H1 (cell line): ENCODE measurements at regions not wholly inside any gene's neighbourhood (a gene's known extent, or its start where the extent isn't known, plus 50 kb on each side); places are given as distances from the start of the nearest gene placed in this dataset.

Experiments
- CTCF ChIA-PET: fragments of 300-600 bp; sonication (Branson Sonifier 250); formaldehyde crosslinking; loops from one replicate; lab custom pipeline; 2021; ENCODE audit not compliant: partially characterized antibody; lab: Charles Lee
- POLR2A ChIA-PET: fragments of 300-600 bp; sonication (Branson Sonifier 250); formaldehyde crosslinking; loops from one replicate; lab custom pipeline; 2021; ENCODE audit warnings: inconsistent platforms; ENCODE audit not compliant: partially characterized antibody; lab: Charles Lee
- DNase-seq, 2 experiments: peaks; one replicate each; pipeline versions ENCODE4 v3.0.0 to v3.0.0-alpha.2; 2010 to 2022; ENCODE audit warnings: low spot score in 2 of 2, low read depth in 1 of 2, mixed read lengths in 1 of 2
- FAIRE-seq: peaks from 2 replicates; lab custom pipeline; 2011; peaks lifted over from hg19 to GRCh38; lab: Jason Lieb, UNC
- H2AFZ ChIP-seq: 2 replicates; pipeline ENCODE4 v1.8.1; 2012; ENCODE audit warnings: low read length, inconsistent platforms
- H2AK5ac ChIP-seq: 2 replicates; pipeline ENCODE4 v1.6.1; 2013; ENCODE audit warnings: low read depth, low read length
- H2BK120ac ChIP-seq: replicated peaks from 2 replicates; pipeline ENCODE3; 2013; ENCODE audit warnings: low read depth, low read length, inconsistent platforms
- H2BK12ac ChIP-seq: 2 replicates; pipeline ENCODE4 v1.6.1; 2013; ENCODE audit warnings: low read depth, low read length
- H2BK15ac ChIP-seq: 2 replicates; pipeline ENCODE4 v1.6.1; 2013; ENCODE audit warnings: low read length
- H2BK20ac ChIP-seq: 2 replicates; pipeline ENCODE4 v1.6.1; 2013; ENCODE audit warnings: low read length
- H2BK5ac ChIP-seq: 2 replicates; pipeline ENCODE4 v1.6.1; 2013; ENCODE audit warnings: low read depth, low read length
- H3K14ac ChIP-seq: 2 replicates; pipeline ENCODE4 v1.6.1; 2013; ENCODE audit warnings: inconsistent platforms; ENCODE audit not compliant: insufficient read length
- H3K18ac ChIP-seq: 2 replicates; pipeline ENCODE4 v1.6.1; 2013; ENCODE audit warnings: low read length; ENCODE audit errors: extremely low read depth
- H3K23ac ChIP-seq: 2 replicates; pipeline ENCODE4 v1.6.1; 2013; ENCODE audit warnings: inconsistent platforms; ENCODE audit not compliant: insufficient read length
- H3K23me2 ChIP-seq: 2 replicates; pipeline ENCODE4 v1.6.1; 2013; ENCODE audit warnings: low read depth, low read length
- H3K27ac ChIP-seq: 2 replicates; pipeline ENCODE4 v1.6.1; 2011; ENCODE audit warnings: low read depth, low read length, inconsistent platforms
- H3K27me3 ChIP-seq, 4 experiments: replicated peaks in 1 of 4; 1 replicate in 1 of 4; 2 replicates in 3 of 4; pipeline versions ENCODE4 v1.6.1 to v1.8.1; 2011 to 2013; ENCODE audit warnings: low read length in 3 of 4, mild to moderate bottlenecking in 3 of 4, inconsistent platforms in 2 of 4, mixed read lengths in 2 of 4, moderate library complexity in 1 of 4; ENCODE audit not compliant: control insufficient read depth in 3 of 4, insufficient read depth in 3 of 4; ENCODE audit errors: extremely low read depth in 1 of 4
- H3K36me3 ChIP-seq, 4 experiments: 2 replicates each; pipeline versions ENCODE4 v1.6.1 to v1.8.1; 2011 to 2013; ENCODE audit warnings: mild to moderate bottlenecking in 4 of 4, low read length in 3 of 4, moderate library complexity in 2 of 4, control low read depth in 1 of 4, inconsistent platforms in 1 of 4; ENCODE audit not compliant: insufficient read depth in 4 of 4, control insufficient read depth in 2 of 4
- H3K4ac ChIP-seq: replicated peaks from 2 replicates; pipeline ENCODE3; 2013; ENCODE audit warnings: low read length, low read depth, mixed read lengths, inconsistent platforms; ENCODE audit not compliant: insufficient read length
- H3K4me1 ChIP-seq, 4 experiments: replicated peaks in 1 of 4; 1 replicate in 1 of 4; 2 replicates in 3 of 4; pipeline versions ENCODE4 v1.6.1 to v1.8.1; 2011 to 2013; ENCODE audit warnings: low read length in 3 of 4, inconsistent platforms in 2 of 4, mixed read lengths in 1 of 4; ENCODE audit not compliant: insufficient read depth in 4 of 4, control insufficient read depth in 3 of 4
- H3K4me2 ChIP-seq, 2 experiments: 2 replicates each; pipeline versions ENCODE4 v1.6.1 to v1.8.1; 2011 to 2013; ENCODE audit warnings: low read depth in 2 of 2, low read length in 2 of 2, control low read depth in 1 of 2, inconsistent platforms in 1 of 2, mild to moderate bottlenecking in 1 of 2; ENCODE audit not compliant: insufficient read depth in 1 of 2
- H3K4me3 ChIP-seq, 4 experiments: fragments of 200-600, 300-600 bp in 1 of 4; sonication (generic), shearing (Covaris generic), sonication (Bioruptor Twin) in 1 of 4; 2 replicates each; pipeline versions ENCODE4 v1.5.1 to v1.8.1; 2011 to 2016; ENCODE audit warnings: low read length in 4 of 4, low read depth in 3 of 4, control low read depth in 2 of 4, inconsistent platforms in 2 of 4, mild to moderate bottlenecking in 2 of 4, mixed read lengths in 1 of 4, moderate library complexity in 1 of 4; ENCODE audit not compliant: insufficient read depth in 2 of 4; ENCODE audit errors: extremely low read depth in 1 of 4
- H3K56ac ChIP-seq: replicated peaks from 2 replicates; pipeline ENCODE3; 2013; ENCODE audit warnings: low read depth, mild to moderate bottlenecking, mixed read lengths, low read length, inconsistent platforms; ENCODE audit not compliant: insufficient read length
- H3K79me1 ChIP-seq: 2 replicates; pipeline ENCODE4 v1.6.1; 2013; ENCODE audit warnings: low read depth, low read length, control low read depth
- H3K79me2 ChIP-seq, 2 experiments: 2 replicates each; pipeline versions ENCODE4 v1.6.1 to v1.8.1; 2012 to 2013; ENCODE audit warnings: low read length in 2 of 2, mild to moderate bottlenecking in 2 of 2, inconsistent platforms in 1 of 2; ENCODE audit not compliant: insufficient read depth in 2 of 2, control insufficient read depth in 1 of 2
- H3K9ac ChIP-seq, 4 experiments: replicated peaks in 1 of 4; 1 replicate in 1 of 4; 2 replicates in 3 of 4; pipeline versions ENCODE4 v1.6.1 to v1.8.1; 2011 to 2013; ENCODE audit warnings: low read depth in 3 of 4, low read length in 3 of 4, control low read depth in 2 of 4, mild to moderate bottlenecking in 2 of 4, moderate library complexity in 2 of 4, inconsistent platforms in 1 of 4; ENCODE audit errors: extremely low read depth in 1 of 4
- H3K9me3 ChIP-seq, 2 experiments: 2 replicates each; pipeline versions ENCODE4 v1.6.1 to v1.8.1; 2012 to 2013; ENCODE audit warnings: mild to moderate bottlenecking in 2 of 2, moderate library complexity in 2 of 2, control low read depth in 1 of 2, inconsistent platforms in 1 of 2, low read depth in 1 of 2, low read length in 1 of 2, mixed read lengths in 1 of 2; ENCODE audit not compliant: insufficient read depth in 2 of 2
- H4K20me1 ChIP-seq, 2 experiments: replicated peaks in 1 of 2; 2 replicates each; pipeline versions ENCODE3 to v1.8.1; 2011 to 2013; ENCODE audit warnings: inconsistent platforms in 2 of 2, low read length in 2 of 2, mild to moderate bottlenecking in 1 of 2; ENCODE audit not compliant: insufficient read depth in 2 of 2, control insufficient read depth in 1 of 2
- H4K5ac ChIP-seq: 2 replicates; pipeline ENCODE4 v1.6.1; 2013; ENCODE audit warnings: low read length, low read depth, mixed read lengths, inconsistent platforms; ENCODE audit not compliant: insufficient read length
- H4K8ac ChIP-seq: 2 replicates; pipeline ENCODE4 v1.8.0; 2013; ENCODE audit warnings: mild to moderate bottlenecking, moderate library complexity, low read length, inconsistent platforms; ENCODE audit not compliant: insufficient read depth; ENCODE audit errors: extremely low read depth
- H4K91ac ChIP-seq: replicated peaks from 2 replicates; pipeline ENCODE3; 2013; ENCODE audit warnings: low read length, mixed read lengths, inconsistent platforms; ENCODE audit not compliant: insufficient read length
- FOSL1 ChIP-seq: IDR thresholded peaks from 2 replicates; pipeline ENCODE4 v1.6.1; 2011; ENCODE audit warnings: mild to moderate bottlenecking, low read depth, low read length, moderate library complexity; ENCODE audit not compliant: insufficient read depth
- KDM4A ChIP-seq: IDR thresholded peaks from one replicate; pipeline ENCODE4 v1.7.1; 2012; ENCODE audit warnings: low read depth, mild to moderate bottlenecking, moderate library complexity, low read length, inconsistent platforms; ENCODE audit not compliant: severe bottlenecking
- RBBP5 ChIP-seq: IDR thresholded peaks from 2 replicates; pipeline ENCODE4 v1.7.1; 2012; ENCODE audit warnings: low read depth, mild to moderate bottlenecking, inconsistent platforms, low read length, moderate library complexity, borderline replicate concordance
- SP1 ChIP-seq: IDR thresholded peaks from 2 replicates; pipeline ENCODE4 v1.6.1; 2011; ENCODE audit warnings: low read depth, low read length
- WGBS, 2 experiments: shearing (Covaris generic) in 1 of 2; methylation state at CpG; one replicate each; pipeline versions ENCODE4 v1.1.6 to v1.1.7; 2013 to 2015; ENCODE audit warnings: low lambda C conversion rate in 2 of 2, mixed read lengths in 2 of 2, inconsistent platforms in 1 of 2, low coverage in 1 of 2, missing lambda C conversion rate in 1 of 2; ENCODE audit not compliant: insufficient replicate concordance in 2 of 2, insufficient coverage in 1 of 2, insufficient read length in 1 of 2; ENCODE audit errors: extremely low coverage in 1 of 2, missing lambda C conversion rate in 1 of 2; 5-methylcytosine and 5-hydroxymethylcytosine counted together

GRCh38 chr2:120862201-120863060 lies 126.8 kb downstream of the GLI2 start:
- peaks cover 5 to 49% (median 25%) of the 10 kb centered on the region in 4 experiments for H3K4me1 ChIP-seq
- H2AFZ ChIP-seq: no peak overlapping the region

More at GRCh38 chr2:120862201-120863060, 126.8 kb downstream of the GLI2 start:
- Histone ChIP-seq H2BK12ac (no peak overlapping the region), H2BK120ac (no peak overlapping the region), H2BK5ac (peak overlapping the region; percentile 18; the same call in 1 of the 2 replicates), H3K36me3 (no peaks in the 10 kb centered on the region), H2BK15ac (no peak overlapping the region), H4K8ac (no peak overlapping the region), H4K5ac (no peak overlapping the region), H3K4ac (no peak overlapping the region), H3K23me2 (no peaks in the 10 kb centered on the region; the same call in 1 of the 2 replicates), H4K91ac (no peak overlapping the region), H3K79me1 (peaks cover 20% of the 10 kb centered on the region), H3K4me2 (no peak overlapping the region), H3K79me2 (peaks cover 0 to 42% of the 10 kb centered on the region in 2 experiments; a peak in 1 of 4 replicates), H3K4me3 (no peak overlapping the region), H3K27ac (no peak overlapping the region), H2BK20ac (no peak overlapping the region), H3K23ac (no peak overlapping the region), H3K18ac (peak overlapping the region; percentile 60; the same call in 1 of the 2 replicates), H3K9ac (no peak overlapping the region), H3K56ac (no peak overlapping the region), H2AK5ac (no peak overlapping the region), H3K9me3 (no peaks in the 10 kb centered on the region), H4K20me1 (peaks cover 29 to 35% of the 10 kb centered on the region in 2 experiments)
- ChIA-PET CTCF (interaction anchor here (0.6 to 13.2 kb wide), 10 partner anchors 8 to 151 kb away, joined by 3 to 158 read pairs (median 4); no protein-coding TSS in a partner anchor), POLR2A (interaction anchor here (1.0 to 2.5 kb wide), 3 partner anchors 9 to 121 kb away, joined by 3 to 7 read pairs (median 3); no protein-coding TSS in a partner anchor)
- no peak for DNase-seq
- no peak for FAIRE-seq
- 80% methylated on average over 18 of the region's 18 CpGs; no CpG with 5 or more reads in 1 of the 2 experiments for WGBS, 2 experiments
- TF ChIP-seq FOSL1 (no peak), RBBP5 (no peak), SP1 (no peak), KDM4A (no peak)
- TF ChIP-seq, all 59 proteins: peak for 0
- peaks cover 0 to 2% (median 0%) of the 10 kb centered on the region in 4 experiments; a peak in 1 of 7 replicates for H3K27me3 ChIP-seq
- H3K14ac ChIP-seq: no peak overlapping the region
